Activated T-helper 1 cell treated with anti-CD3 and anti-CD28 coated beads, Interleukin-12 subunit alpha, Interleukin-12 subunit beta, Interleukin-2, Interleukin-4 antibody, amounts not matched to agents 30 ng/mL and 10 ng/mL and 1 ng/mL, durations not matched to agents 14 hours and 24 hours and 36 hours (primary cell): ENCODE measurements at regions not wholly inside any gene's neighbourhood (a gene's known extent, or its start where the extent isn't known, plus 50 kb on each side); places are given as distances from the start of the nearest gene placed in this dataset.

Source experiments
- DNase-seq: peaks from one replicate; pipeline ENCODE4 v3.0.0; 2021; ENCODE audit warnings: low spot score
- H3K27ac Mint-ChIP-seq: one replicate; pipeline ENCODE4 v1.8.0; 2021; ENCODE audit warnings: mild to moderate bottlenecking, mixed read lengths
- H3K27me3 Mint-ChIP-seq: one replicate; pipeline ENCODE4 v1.8.0; 2022; ENCODE audit warnings: mild to moderate bottlenecking, moderate library complexity, mixed read lengths; ENCODE audit not compliant: insufficient read depth
- H3K36me3 Mint-ChIP-seq: one replicate; pipeline ENCODE4 v1.8.0; 2021; ENCODE audit warnings: low read depth, mixed read lengths
- H3K4me1 Mint-ChIP-seq: one replicate; pipeline ENCODE4 v1.8.0; 2021; ENCODE audit warnings: low read depth, mixed read lengths
- H3K4me3 Mint-ChIP-seq: one replicate; pipeline ENCODE4 v1.8.0; 2021; ENCODE audit warnings: mild to moderate bottlenecking, moderate library complexity, mixed read lengths
- H3K9me3 Mint-ChIP-seq: one replicate; pipeline ENCODE4 v1.8.0; 2021; ENCODE audit warnings: mixed read lengths
- intact Hi-C: fragments of 100-400 bp; cut with micrococcal nuclease; formaldehyde crosslinking; loops from one replicate; pipeline ENCODE4 v1.15.1; 2024

DNA sequence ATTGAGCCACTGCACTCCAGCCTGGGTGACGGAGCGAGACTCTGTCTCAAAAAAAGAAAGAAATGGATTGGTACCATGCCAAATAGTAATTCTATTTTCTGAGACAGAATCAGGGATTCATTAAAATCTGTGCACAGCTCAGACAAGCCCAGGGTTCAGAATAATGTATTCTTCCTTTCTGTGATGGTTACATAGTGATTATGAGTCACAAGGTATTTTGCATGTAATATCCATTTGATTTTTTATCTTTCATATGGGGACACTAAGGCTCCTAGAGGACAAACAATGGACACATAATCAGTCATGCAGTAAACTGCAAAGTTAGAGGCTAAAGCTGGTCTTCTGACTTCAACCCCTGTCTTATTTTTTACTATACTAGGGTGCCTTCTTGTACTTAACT is 156.8 kb upstream of the COL8A1 start:
- no peak overlapping the region for H3K27ac Mint-ChIP-seq
- H3K4me1 Mint-ChIP-seq: no peaks in the 10 kb centered on the region
- DNase-seq: no peak
- H3K9me3 Mint-ChIP-seq: peaks cover 2% of the 10 kb centered on the region
- no peaks in the 10 kb centered on the region for H3K27me3 Mint-ChIP-seq
- no peak overlapping the region for H3K4me3 Mint-ChIP-seq
- H3K36me3 Mint-ChIP-seq: no peaks in the 10 kb centered on the region
- intact Hi-C loops: no loop called here

DNA sequence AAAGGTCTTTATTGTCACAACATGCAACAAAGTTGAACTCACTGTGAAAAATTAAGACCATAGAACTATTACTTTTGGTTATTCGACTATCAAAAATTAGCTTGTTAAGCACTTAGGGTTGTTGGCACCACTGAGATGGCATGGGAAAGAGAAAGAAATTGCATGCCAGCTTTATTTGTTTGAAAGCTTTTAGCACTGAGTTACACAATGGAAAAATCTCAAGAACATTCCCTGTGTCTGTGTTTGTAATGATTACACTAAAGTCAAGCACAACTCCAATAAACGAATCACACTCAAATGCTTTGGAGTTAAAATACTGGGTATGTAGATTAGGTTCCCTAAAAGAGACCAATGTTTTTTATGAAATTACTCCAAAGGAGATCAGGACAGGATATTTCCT is 158.6 kb upstream of the COL8A1 start:
- Mint-ChIP-seq H3K36me3 (no peaks in the 10 kb centered on the region), H3K27me3 (no peaks in the 10 kb centered on the region), H3K4me1 (no peaks in the 10 kb centered on the region), H3K4me3 (no peak overlapping the region), H3K9me3 (no peaks in the 10 kb centered on the region), H3K27ac (no peak overlapping the region)
- no peak for DNase-seq
- intact Hi-C loops: no loop called here

DNA sequence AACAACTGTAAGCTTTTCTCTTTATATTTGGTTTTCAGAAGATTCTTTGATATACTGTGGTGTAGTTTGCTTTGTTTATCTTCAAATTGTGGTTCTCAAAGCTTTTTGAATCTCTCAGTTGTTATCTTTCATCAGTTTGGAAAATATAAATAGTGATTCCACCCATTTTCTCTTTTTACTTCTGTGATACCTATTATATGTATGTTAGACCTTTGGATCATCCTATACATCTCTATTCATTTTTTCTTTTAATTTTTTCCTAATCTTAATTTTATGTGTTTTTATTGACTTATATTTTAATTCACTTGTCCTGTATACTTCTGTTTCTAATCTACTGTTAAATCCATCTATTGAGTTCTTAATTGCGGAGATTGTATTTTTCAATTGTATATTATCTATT is 160.7 kb upstream of the COL8A1 start:
- Mint-ChIP-seq H3K27me3 (no peaks in the 10 kb centered on the region), H3K27ac (no peak overlapping the region), H3K9me3 (no peaks in the 10 kb centered on the region), H3K36me3 (no peaks in the 10 kb centered on the region), H3K4me3 (no peak overlapping the region), H3K4me1 (no peaks in the 10 kb centered on the region)
- intact Hi-C loops: no loop called here
- no peak for DNase-seq

DNA sequence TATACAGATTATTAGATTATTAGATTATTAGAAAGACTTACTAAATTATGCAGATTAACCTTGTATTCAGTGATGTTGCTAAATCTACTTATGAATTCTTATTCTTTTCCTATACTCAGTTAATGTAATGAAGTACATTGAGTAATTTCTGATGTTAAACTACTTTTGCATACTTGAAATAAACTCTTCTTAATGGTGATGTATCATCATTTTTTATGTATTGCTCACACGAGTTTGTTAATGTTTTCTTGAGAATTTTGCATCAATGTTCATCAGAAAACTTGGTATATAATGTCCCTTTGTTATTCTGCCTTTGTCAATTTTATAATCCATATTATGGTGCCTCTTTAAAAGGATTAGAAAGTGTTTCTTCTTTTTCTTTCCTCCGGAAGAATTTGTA is 163.2 kb upstream of the COL8A1 start:
- intact Hi-C loops: no loop called here
- Mint-ChIP-seq H3K9me3 (no peaks in the 10 kb centered on the region), H3K27ac (no peak overlapping the region), H3K4me3 (no peak overlapping the region), H3K4me1 (no peaks in the 10 kb centered on the region), H3K36me3 (no peaks in the 10 kb centered on the region), H3K27me3 (no peaks in the 10 kb centered on the region)
- no peak for DNase-seq

DNA sequence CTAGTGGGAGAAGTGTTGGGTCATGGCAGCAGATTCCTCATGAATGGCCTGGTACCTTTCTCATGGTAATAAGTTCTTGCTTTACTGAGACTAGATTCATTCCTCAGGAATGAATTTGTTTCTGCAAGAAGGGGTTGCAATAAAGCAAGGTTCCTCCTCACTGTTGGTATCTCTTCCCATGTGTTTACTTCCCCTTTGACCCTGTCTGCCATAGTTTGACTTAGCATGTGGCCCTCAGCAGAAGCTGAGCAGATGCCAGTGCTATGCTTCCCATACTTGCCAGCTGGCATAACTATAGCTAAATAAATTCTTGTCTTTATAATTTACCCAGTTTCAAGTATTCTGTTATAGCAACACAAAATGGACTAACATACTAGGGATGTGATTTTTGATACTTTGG is 163.6 kb upstream of the COL8A1 start:
- Mint-ChIP-seq H3K4me3 (no peak overlapping the region), H3K9me3 (no peaks in the 10 kb centered on the region), H3K27me3 (no peaks in the 10 kb centered on the region), H3K27ac (no peak overlapping the region), H3K4me1 (no peaks in the 10 kb centered on the region), H3K36me3 (no peaks in the 10 kb centered on the region)
- no peak for DNase-seq
- intact Hi-C loops: no loop called here

DNA sequence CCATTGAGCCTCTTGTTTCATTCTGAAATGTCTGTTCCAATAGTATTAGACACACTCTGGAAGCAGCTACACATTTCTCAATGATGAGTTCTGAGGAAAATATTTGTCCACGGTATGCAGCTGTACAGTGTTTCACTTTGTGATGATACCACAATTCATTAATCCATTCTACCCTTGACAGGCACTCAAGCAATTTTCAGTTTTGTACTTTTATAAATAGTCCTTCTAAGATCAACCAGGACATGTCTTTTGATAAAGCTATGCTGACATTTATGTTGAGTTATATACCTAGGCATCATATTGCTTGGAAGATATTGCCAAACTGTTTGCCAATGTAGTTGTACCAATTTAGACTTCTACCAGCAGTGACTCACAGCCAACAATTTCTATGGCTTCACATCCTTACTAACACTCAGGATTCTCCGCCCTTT is 165.1 kb upstream of the COL8A1 start:
- Mint-ChIP-seq H3K27ac (no peak overlapping the region), H3K27me3 (no peaks in the 10 kb centered on the region), H3K9me3 (no peaks in the 10 kb centered on the region), H3K4me1 (no peaks in the 10 kb centered on the region), H3K36me3 (no peaks in the 10 kb centered on the region), H3K4me3 (no peak overlapping the region)
- intact Hi-C loops: no loop called here
- DNase-seq: no peak

DNA sequence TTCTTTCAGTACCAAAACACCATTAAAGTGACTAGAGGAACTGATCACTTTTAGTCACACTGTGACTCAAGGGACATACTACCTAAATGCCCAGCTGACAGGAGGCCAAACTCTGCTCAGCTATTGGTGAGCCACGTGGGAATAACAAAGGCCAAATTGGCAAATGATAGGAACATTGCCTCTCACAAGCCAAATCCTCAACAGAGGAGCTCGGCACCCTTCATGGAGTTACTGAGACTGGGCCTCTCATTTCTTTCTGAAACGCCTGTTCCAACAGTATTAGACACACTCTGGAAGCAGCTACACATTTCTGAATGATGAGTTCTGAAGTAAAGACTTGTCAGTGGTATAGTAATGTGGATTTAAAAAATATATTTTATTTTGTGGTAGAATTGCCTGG is 166.0 kb upstream of the COL8A1 start:
- Mint-ChIP-seq H3K9me3 (no peaks in the 10 kb centered on the region), H3K27me3 (no peaks in the 10 kb centered on the region), H3K4me3 (no peak overlapping the region), H3K27ac (no peak overlapping the region), H3K36me3 (no peaks in the 10 kb centered on the region), H3K4me1 (no peaks in the 10 kb centered on the region)
- intact Hi-C loops: no loop called here
- no peak for DNase-seq

DNA sequence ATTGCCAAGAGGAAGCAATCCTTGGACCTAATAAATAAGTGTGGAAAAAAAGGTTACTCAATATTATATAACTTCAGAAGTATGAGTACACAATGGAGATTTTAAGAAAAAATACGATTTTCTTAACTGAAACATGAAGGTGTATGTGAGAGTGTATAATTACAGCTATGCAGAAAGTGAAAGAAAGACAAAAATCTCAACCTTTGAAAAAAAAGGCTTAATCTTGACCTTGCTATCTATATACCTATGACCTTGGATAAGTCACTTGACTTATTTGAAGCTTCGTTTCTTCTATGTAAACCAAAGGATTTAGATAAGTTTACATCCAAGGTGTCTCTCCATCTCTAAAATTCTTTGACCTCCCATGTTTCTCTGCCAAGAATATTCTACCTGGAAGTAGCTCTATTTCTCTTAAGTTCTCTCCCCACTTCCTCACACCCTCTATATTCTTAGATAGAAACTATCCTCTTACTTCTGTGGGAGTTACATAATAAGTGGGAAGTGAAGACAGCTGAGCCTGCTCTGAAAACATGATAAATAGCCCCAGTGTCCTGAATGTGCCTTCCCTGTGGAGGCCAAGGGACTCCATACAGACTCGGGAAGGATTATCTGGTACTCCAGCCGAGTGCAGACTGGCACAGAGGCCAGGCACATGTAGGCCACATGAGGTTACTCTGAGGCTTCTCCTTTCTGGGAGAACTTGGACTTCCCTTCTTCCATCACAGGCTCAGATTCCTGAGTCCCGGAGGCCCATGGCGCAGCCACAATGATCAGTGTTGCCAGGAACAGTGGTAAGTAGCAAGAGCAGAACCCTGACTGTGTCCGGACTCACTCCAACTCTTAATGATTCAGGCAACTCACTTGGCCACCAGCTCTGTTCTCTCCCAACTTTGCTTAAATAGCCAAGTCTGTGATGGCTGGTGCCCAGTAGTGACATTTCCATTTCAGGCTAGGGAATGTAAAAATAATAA is 166.8 kb upstream of the COL8A1 start:
- Mint-ChIP-seq H3K27me3 (no peaks in the 10 kb centered on the region), H3K9me3 (no peaks in the 10 kb centered on the region), H3K4me1 (no peaks in the 10 kb centered on the region), H3K36me3 (no peaks in the 10 kb centered on the region), H3K4me3 (no peak overlapping the region), H3K27ac (no peak overlapping the region)
- intact Hi-C loops: no loop called here
- no peak for DNase-seq

DNA sequence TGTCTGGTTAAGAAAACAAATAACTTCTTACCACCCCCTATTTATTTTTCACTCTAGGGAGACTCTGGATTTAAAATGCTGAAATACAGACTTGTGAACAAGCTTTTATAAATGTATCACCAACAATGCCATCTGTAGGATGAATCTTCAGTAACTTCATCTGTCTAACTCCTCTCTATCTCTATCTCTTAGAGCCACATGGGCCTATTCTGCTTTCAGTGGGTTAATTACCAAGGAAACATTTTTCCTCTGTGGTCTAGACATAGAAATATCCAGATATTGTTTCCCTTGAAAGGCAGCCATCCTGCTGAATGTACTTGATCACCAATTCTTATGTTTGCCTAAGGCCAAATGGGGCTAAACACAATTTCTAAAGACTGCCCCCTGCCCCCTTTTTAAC is 167.6 kb upstream of the COL8A1 start:
- DNase-seq: no peak
- H3K4me1 Mint-ChIP-seq: no peaks in the 10 kb centered on the region
- H3K36me3 Mint-ChIP-seq: no peaks in the 10 kb centered on the region
- H3K4me3 Mint-ChIP-seq: no peak overlapping the region
- no peak overlapping the region for H3K27ac Mint-ChIP-seq
- no peaks in the 10 kb centered on the region for H3K27me3 Mint-ChIP-seq
- intact Hi-C loops: no loop called here
- no peaks in the 10 kb centered on the region for H3K9me3 Mint-ChIP-seq

DNA sequence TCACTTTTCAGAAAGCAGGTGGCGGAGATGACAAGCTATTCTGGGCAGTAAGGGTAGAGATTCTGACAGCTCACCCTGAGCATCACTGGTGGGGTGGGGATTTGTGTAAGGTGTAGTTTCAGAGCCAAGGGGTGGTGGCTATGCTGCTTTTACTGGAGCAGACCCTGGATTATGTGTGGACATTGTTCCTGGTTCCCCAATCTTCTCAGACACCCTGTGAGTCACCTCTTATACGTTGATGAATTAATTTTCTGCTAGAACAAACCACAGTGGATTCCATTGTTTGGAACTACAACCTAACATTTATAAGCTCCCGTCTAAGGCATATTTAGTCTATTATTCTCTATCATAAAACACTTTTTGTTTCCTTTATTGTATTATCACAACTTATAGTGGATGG is 169.5 kb upstream of the COL8A1 start:
- Mint-ChIP-seq H3K4me1 (no peaks in the 10 kb centered on the region), H3K27ac (no peak overlapping the region), H3K36me3 (no peaks in the 10 kb centered on the region), H3K4me3 (no peak overlapping the region), H3K27me3 (no peaks in the 10 kb centered on the region), H3K9me3 (no peaks in the 10 kb centered on the region)
- DNase-seq: no peak
- intact Hi-C loops: no loop called here

DNA sequence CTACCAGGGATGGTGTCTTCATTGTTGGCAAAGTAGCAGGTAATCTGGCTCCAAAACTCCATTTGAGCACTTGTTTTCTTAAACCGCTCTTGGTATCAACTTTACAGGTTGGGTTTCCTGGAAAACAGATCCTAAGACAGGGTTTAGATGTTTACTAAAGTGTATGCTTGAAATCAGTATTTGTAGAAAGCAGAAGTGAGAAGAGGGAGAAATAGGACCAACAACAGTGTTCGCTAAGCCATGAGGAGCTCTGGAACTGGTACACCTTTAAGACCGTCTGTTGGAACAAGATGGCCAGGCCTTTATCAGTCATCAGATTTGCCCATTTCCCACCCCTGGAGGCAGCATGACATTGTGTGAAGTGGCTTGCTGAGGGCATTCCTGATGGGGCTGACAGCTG is 171.0 kb upstream of the COL8A1 start:
- H3K36me3 Mint-ChIP-seq: no peaks in the 10 kb centered on the region
- no peaks in the 10 kb centered on the region for H3K4me1 Mint-ChIP-seq
- intact Hi-C loops: no loop called here
- DNase-seq: no peak
- H3K27me3 Mint-ChIP-seq: no peaks in the 10 kb centered on the region
- H3K4me3 Mint-ChIP-seq: no peak overlapping the region
- no peaks in the 10 kb centered on the region for H3K9me3 Mint-ChIP-seq
- no peak overlapping the region for H3K27ac Mint-ChIP-seq

DNA sequence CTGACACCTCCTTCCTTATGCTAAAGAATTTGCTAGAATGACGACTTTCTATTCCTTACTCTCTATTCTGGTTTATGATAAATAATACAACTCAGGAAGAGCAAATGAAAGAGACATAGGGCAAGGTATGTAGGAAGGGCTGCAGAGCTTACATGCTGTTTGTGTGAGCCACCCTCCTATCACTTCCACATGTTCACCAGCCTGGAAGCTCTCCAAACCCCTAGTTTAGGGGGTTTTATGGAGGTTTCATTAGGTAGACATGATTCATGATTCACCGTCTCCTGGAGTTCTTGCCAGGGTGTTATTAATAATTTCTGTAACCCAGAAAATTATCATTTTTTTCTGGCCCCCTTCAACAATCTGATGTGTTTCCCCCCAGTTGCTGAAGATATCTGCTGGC is 172.1 kb upstream of the COL8A1 start:
- no peaks in the 10 kb centered on the region for H3K4me1 Mint-ChIP-seq
- no peaks in the 10 kb centered on the region for H3K27me3 Mint-ChIP-seq
- H3K27ac Mint-ChIP-seq: no peak overlapping the region
- H3K36me3 Mint-ChIP-seq: no peaks in the 10 kb centered on the region
- H3K4me3 Mint-ChIP-seq: no peak overlapping the region
- no peaks in the 10 kb centered on the region for H3K9me3 Mint-ChIP-seq
- no peak for DNase-seq
- intact Hi-C loops: no loop called here

DNA sequence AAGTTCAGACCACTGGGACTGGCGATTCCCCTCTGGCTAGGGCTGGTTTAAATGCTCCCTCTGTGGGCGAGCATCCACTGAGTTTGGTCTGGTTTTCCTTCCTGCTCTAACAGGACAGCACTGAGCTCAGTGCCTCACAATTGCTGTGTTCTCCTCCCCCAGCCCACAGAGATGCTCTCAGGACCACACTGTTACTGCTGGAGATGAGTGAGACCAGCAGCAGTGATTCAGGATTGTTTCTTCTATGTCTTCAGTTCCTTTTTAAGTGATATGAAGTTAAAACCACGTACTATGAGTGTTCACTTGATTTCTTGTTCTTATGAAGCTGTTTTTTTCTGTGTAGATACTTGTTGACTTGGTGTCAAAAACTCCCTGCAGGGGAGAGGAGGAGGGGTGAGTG is 180.4 kb upstream of the COL8A1 start:
- H3K36me3 Mint-ChIP-seq: no peaks in the 10 kb centered on the region
- no peaks in the 10 kb centered on the region for H3K27me3 Mint-ChIP-seq
- no peak for DNase-seq
- peaks cover 4% of the 10 kb centered on the region for H3K9me3 Mint-ChIP-seq
- H3K27ac Mint-ChIP-seq: no peak overlapping the region
- no peak overlapping the region for H3K4me3 Mint-ChIP-seq
- intact Hi-C loops: no loop called here
- H3K4me1 Mint-ChIP-seq: no peaks in the 10 kb centered on the region

DNA sequence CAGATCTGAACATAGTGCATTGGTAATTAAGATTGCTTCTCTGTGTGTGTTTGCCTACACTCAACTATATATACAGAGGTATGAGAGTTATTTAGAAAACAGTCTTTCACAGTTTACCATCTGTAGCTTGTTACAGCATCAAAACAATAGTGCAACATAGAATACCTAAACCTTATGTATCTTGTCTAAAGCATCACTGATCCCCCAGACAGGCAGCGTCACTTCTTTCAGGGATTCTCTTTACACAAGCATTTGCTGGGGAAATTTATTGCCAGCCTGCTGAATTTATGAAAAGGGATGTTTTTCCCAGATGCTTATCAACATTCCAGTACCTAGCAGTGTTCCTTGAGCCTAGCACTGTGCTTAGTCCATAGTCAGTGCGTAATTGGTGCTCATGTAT is 195.8 kb upstream of the COL8A1 start:
- Mint-ChIP-seq H3K4me3 (no peak overlapping the region), H3K27me3 (no peaks in the 10 kb centered on the region), H3K9me3 (peaks cover 11% of the 10 kb centered on the region), H3K27ac (no peak overlapping the region), H3K4me1 (no peaks in the 10 kb centered on the region), H3K36me3 (no peaks in the 10 kb centered on the region)
- intact Hi-C loops: no loop called here
- no peak for DNase-seq
